ENCODE measurements at regions not wholly inside any gene's neighbourhood (a gene's known extent, or its start where the extent isn't known, plus 50 kb on each side); places are given as distances from the start of the nearest gene placed in this dataset.

- TF ChIP-seq POLR2A (IDR thresholded peaks at IDR 0.05) (no peak), CTCF (IDR thresholded peaks at IDR 0.05) (no peak)
- intact Hi-C loops (cut with DNase I; ENCODE audit: low total_unique reads): no loop called here
- DNase-seq: no peak
- Histone ChIP-seq H3K4me1 (no peaks in the 10 kb centered on the region), H3K4me3 (no peak overlapping the region), H3K27ac (no peak overlapping the region), H3K9me3 (no peaks in the 10 kb centered on the region), H3K27me3 (no peaks in the 10 kb centered on the region), H3K36me3 (ENCODE audit: low read depth, missing control alignments) (no peaks in the 10 kb centered on the region)
- WGBS, 2 donors: 72 to 81% methylated on average over 2 of the region's 2 CpGs
Measured at GRCh38 chr4:123090886-123091285, 168.5 kb upstream of the NUDT6 start.

- intact Hi-C loops (cut with DNase I; ENCODE audit: low total_unique reads): no loop called here
- Histone ChIP-seq H3K9me3 (no peaks in the 10 kb centered on the region), H3K27me3 (no peaks in the 10 kb centered on the region), H3K27ac (no peak overlapping the region), H3K4me1 (no peaks in the 10 kb centered on the region), H3K4me3 (no peak overlapping the region), H3K36me3 (ENCODE audit: low read depth, missing control alignments) (no peaks in the 10 kb centered on the region)
- no peak for TF ChIP-seq CTCF (IDR thresholded peaks at IDR 0.05)
- no peak for TF ChIP-seq POLR2A (IDR thresholded peaks at IDR 0.05)
- WGBS, 2 donors: 100% methylated on average over 1 of the region's 1 CpG
- no peak for DNase-seq
Measured at GRCh38 chr4:123092586-123092985, 170.2 kb upstream of the NUDT6 start.

GRCh38 chr4:123093236-123093635 lies 170.8 kb upstream of the NUDT6 start:
- intact Hi-C loops (cut with DNase I; ENCODE audit: low total_unique reads): no loop called here
- no peak overlapping the region for H3K4me3 ChIP-seq
- no peaks in the 10 kb centered on the region for H3K27me3 ChIP-seq
- 88 to 92% methylated on average over 3 of the region's 3 CpGs for WGBS, 2 donors
- H3K27ac ChIP-seq: no peak overlapping the region
- no peak for DNase-seq
- H3K4me1 ChIP-seq: no peaks in the 10 kb centered on the region
- no peaks in the 10 kb centered on the region for H3K9me3 ChIP-seq
- TF ChIP-seq POLR2A (IDR thresholded peaks at IDR 0.05) (no peak), CTCF (IDR thresholded peaks at IDR 0.05) (no peak)
- no peaks in the 10 kb centered on the region for H3K36me3 ChIP-seq (ENCODE audit: low read depth, missing control alignments)

GRCh38 chr4:123096038-123096437 lies 173.6 kb upstream of the NUDT6 start:
- no peak overlapping the region for H3K27ac ChIP-seq
- no peaks in the 10 kb centered on the region for H3K27me3 ChIP-seq
- no peaks in the 10 kb centered on the region for H3K36me3 ChIP-seq (ENCODE audit: low read depth, missing control alignments)
- TF ChIP-seq POLR2A (IDR thresholded peaks at IDR 0.05) (no peak), CTCF (IDR thresholded peaks at IDR 0.05) (peak in 1 of 3 experiments; percentile 14)
- intact Hi-C loops (cut with DNase I; ENCODE audit: low total_unique reads): no loop called here
- 80 to 88% methylated on average over 4 of the region's 4 CpGs for WGBS, 2 donors
- H3K4me1 ChIP-seq: no peaks in the 10 kb centered on the region
- H3K9me3 ChIP-seq: no peaks in the 10 kb centered on the region
- DNase-seq: no peak
- H3K4me3 ChIP-seq: no peak overlapping the region

GRCh38 chr4:123102897-123103471 lies 180.6 kb upstream of the NUDT6 start:
- no peak overlapping the region for H3K4me3 ChIP-seq
- H3K9me3 ChIP-seq: no peaks in the 10 kb centered on the region
- intact Hi-C loops (cut with DNase I; ENCODE audit: low total_unique reads): no loop called here
- H3K27me3 ChIP-seq: no peaks in the 10 kb centered on the region
- 56 to 57% methylated on average over 3 of the region's 3 CpGs for WGBS, 2 donors
- no peaks in the 10 kb centered on the region for H3K36me3 ChIP-seq (ENCODE audit: low read depth, missing control alignments)
- H3K4me1 ChIP-seq: peaks cover 3% of the 10 kb centered on the region
- DNase-seq: no peak
- no peak overlapping the region for H3K27ac ChIP-seq
- TF ChIP-seq CTCF (IDR thresholded peaks at IDR 0.05): peak; percentile 57 to 76 (median 64)
- TF ChIP-seq POLR2A (IDR thresholded peaks at IDR 0.05): no peak

Measured in testis (tissue), 2 donors.